Stimulated activated effector memory CD8-positive, alpha-beta T cell treated with anti-CD3 and anti-CD28 coated beads, Interleukin-12 subunit alpha, Interleukin-12 subunit beta, amount 100 ng/mL, for 72 hours (primary cell): ENCODE measurements at regions not wholly inside any gene's neighbourhood (a gene's known extent, or its start where the extent isn't known, plus 50 kb on each side); places are given as distances from the start of the nearest gene placed in this dataset.

ENCODE experiments used
- ATAC-seq: fragments of 150-1000 bp; cut with Tn5 transposase; 2 replicates; pipeline ENCODE4 v1.10.0; 2021
- DNase-seq, 2 donors: peaks; one replicate each; pipeline ENCODE4 v3.0.0; 2021 to 2022; ENCODE audit warnings: low spot score in 2 of 2
- H3K27ac Mint-ChIP-seq: one replicate; pipeline ENCODE4 v1.8.0; 2022; ENCODE audit warnings: mild to moderate bottlenecking, mixed read lengths
- H3K36me3 Mint-ChIP-seq: one replicate; pipeline ENCODE4 v1.8.0; 2022; ENCODE audit warnings: mild to moderate bottlenecking, mixed read lengths
- H3K4me1 Mint-ChIP-seq: one replicate; pipeline ENCODE4 v1.8.0; 2022; ENCODE audit warnings: mixed read lengths
- H3K4me3 Mint-ChIP-seq: one replicate; pipeline ENCODE4 v1.8.0; 2022; ENCODE audit warnings: mild to moderate bottlenecking, mixed read lengths
- H3K9me3 Mint-ChIP-seq: one replicate; pipeline ENCODE4 v1.8.0; 2022; ENCODE audit warnings: mixed read lengths

DNA sequence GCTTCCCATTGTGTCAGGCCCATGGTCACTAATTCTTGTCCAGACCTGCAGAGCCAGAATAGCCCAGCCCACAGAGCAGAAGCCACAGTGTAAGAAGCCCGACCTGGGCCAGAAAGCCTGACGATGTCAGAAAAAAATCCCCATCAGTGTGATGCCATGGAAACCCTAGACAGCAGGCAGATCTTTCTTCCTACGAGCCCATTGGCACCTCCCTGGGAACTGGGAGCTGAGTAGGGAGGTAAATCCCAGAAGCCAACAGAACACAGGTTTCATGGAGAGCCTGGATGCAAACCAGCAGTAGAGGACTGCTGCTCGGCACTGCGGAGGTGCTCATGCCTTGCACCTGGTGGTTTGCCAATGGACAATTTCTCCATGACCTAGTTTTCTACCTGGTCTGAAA is 82.2 kb upstream of the SLC22A16 start:
- peaks cover 37% of the 10 kb centered on the region for H3K4me1 Mint-ChIP-seq
- ATAC-seq (no peak), DNase-seq (no peak)
- no peaks in the 10 kb centered on the region for H3K36me3 Mint-ChIP-seq
- H3K9me3 Mint-ChIP-seq: no peaks in the 10 kb centered on the region
- no peak overlapping the region for H3K4me3 Mint-ChIP-seq
- no peak overlapping the region for H3K27ac Mint-ChIP-seq

DNA sequence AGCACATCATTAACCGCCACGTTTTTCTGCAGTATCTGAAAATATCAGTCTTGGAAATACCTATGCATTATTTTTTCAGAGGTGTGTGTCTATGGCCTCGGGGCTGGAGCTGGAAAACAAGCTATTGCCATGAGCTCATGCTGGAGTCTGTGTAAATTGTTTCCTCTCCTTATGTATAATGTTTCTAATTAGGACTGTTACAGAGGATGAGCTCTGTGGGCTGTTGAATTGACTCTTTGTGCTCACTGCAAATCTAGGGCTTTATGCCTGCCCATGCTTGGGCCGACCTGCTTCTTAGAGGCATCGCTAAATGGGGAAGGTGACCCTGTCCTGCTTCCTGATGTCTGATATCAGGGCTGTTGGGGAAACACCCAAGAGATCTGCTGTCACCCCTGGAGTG is 80.8 kb upstream of the SLC22A16 start:
- peaks cover 2% of the 10 kb centered on the region for H3K9me3 Mint-ChIP-seq
- ATAC-seq (no peak), DNase-seq (no peak)
- H3K4me3 Mint-ChIP-seq: no peak overlapping the region
- no peaks in the 10 kb centered on the region for H3K36me3 Mint-ChIP-seq
- H3K4me1 Mint-ChIP-seq: peaks cover 32% of the 10 kb centered on the region
- no peak overlapping the region for H3K27ac Mint-ChIP-seq

DNA sequence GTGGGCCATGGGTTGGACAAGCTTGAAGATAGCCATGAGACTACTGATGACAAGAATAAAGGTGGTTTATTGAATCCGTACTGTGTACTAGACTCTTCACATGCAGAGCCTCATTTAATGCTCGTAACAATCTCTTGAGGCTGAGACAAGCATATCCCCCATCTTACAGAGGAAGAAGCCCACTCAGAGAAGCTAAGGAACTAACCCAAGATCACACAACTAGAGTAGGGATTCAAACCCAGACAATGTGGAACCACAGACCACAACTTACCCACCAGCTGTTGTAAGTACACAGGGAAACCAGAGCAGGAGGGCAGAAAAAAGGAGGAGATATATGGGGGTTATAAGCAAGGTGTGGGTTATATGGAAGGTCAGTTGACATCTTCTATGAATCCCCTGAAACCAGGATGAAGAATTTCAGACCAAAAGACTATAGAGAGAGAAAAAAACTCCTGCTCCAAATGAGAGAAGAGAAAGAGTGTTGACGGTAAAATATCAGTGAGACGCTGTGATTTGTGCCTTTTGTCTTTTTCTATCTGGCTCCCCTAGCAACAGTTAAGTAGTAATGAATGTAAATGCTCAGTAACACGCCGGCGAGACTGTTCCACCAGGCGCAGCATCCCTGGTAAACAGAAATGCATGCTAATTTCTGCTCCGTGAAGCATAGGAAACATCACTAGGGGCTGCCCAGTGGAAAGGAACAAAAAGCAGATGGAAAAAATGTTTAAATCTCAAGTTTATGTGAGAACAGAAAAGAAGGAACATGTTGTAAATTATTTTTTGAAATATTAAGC is 80.1 kb upstream of the SLC22A16 start:
- Mint-ChIP-seq H3K9me3 (peaks cover 3% of the 10 kb centered on the region), H3K4me3 (no peak overlapping the region), H3K27ac (no peak overlapping the region), H3K4me1 (peaks cover 26% of the 10 kb centered on the region), H3K36me3 (peaks cover 2% of the 10 kb centered on the region)
- no peak for DNase-seq
- ATAC-seq: no peak

DNA sequence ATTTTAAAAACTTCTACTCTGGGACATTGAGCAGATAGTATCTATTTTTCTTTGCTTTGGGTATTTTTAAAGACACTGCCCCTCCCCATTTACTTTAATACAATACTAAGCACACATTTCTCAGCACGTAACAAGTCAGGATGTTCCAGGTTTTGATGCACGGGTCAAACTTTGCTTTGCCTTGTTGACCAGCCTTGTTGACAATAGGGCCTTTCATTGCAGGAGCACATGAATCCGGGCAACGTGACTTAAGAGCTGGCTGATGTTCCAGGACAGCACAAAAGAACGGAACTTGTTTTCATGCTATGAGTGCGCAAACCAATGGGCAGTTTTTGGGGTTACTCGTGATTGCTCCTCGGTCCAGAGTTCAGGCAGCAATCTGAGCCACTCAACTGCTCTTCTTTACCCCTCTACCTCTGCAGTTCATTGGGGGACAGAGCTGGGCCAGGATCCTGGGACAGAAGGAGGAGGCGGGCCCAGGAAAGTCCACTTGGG is 78.6 kb upstream of the SLC22A16 start:
- no peak for DNase-seq
- peaks cover 11% of the 10 kb centered on the region for H3K4me1 Mint-ChIP-seq
- peaks cover 5% of the 10 kb centered on the region for H3K36me3 Mint-ChIP-seq
- peaks cover 3% of the 10 kb centered on the region for H3K9me3 Mint-ChIP-seq
- no peak overlapping the region for H3K27ac Mint-ChIP-seq
- ATAC-seq: no peak
- no peak overlapping the region for H3K4me3 Mint-ChIP-seq

DNA sequence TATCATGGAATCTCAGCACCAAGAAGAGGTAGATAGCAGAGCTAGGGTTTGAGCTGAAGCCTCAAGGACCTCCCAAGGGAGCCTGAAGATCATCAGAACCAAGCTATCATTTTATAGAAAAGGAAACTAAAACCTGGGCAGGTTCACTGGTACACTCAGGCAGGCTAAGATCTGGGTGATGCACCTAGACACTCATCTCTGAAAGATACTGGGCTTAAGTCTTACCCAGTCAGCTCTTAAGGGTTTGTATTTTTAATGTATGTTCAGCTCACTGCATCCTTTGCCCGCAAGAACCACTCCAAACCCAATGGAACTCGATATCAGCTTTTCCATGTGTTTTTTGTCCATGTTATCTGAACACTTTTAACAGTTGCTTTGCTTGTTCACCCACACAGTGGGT is 78.0 kb upstream of the SLC22A16 start:
- no peak for ATAC-seq
- H3K27ac Mint-ChIP-seq: no peak overlapping the region

DNA sequence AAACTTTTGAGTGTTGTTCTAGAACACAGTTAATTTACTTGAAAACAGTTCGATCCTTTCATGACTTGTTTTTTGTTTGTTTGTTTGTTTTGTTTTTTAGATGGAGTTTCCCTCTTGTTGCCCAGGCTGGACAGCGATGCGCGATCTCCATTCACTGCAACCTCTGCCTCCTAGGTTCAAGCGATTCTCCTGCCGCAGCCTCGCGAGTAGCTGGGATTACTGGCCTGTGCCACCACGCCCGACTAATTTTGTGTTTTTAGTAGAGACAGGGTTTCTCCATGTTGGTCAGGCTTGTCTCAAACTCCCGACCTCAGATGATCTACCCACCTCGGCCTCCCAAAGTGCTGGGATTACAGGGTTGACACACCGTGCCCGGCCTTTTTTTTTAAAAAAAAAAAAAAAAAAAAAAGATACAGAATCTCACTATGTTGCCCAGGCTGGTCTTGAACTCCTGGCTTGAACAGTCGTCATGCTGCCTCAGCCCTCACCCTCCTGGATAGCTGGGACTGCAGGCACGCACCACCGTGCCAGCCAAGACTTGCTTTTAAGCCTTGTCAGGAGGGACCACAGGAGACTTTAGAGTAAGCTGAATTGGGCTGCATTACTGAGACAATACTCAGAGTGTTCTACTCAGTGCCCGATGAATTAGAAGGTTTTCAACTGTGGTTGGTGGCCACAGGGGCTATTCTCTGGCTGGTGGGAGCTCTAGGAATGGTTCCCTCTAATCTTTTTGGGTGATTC is 76.7 kb upstream of the SLC22A16 start:
- H3K9me3 Mint-ChIP-seq: peaks cover 3% of the 10 kb centered on the region

More for the DNA sequence above, 78.0 kb upstream of the SLC22A16 start:
- H3K4me1 Mint-ChIP-seq: peaks cover 10% of the 10 kb centered on the region
- peaks cover 5% of the 10 kb centered on the region for H3K36me3 Mint-ChIP-seq
- peaks cover 3% of the 10 kb centered on the region for H3K9me3 Mint-ChIP-seq
- DNase-seq: no peak
- H3K4me3 Mint-ChIP-seq: no peak overlapping the region

DNA sequence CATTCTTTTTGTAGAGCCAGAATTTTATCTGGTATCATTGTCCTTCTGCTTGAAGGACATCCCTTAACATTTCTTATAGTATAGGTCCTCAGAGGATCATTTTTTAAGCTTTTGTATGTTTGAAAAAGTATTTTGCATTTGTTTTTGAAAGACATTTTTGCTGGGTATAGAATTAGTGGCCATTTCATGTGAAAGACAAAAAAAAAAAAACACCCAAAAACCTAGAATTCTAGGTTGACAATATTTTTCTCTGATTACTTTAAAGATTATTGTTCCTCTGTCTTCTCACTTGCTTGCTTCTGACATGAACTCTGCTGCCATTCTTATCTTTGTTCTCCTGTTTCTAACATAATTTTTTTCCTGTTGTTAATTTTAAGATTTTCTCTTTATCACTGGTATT is 75.7 kb upstream of the SLC22A16 start:
- Mint-ChIP-seq H3K4me1 (peaks cover 6% of the 10 kb centered on the region), H3K27ac (no peak overlapping the region), H3K36me3 (peaks cover 5% of the 10 kb centered on the region), H3K9me3 (peaks cover 3% of the 10 kb centered on the region), H3K4me3 (no peak overlapping the region)
- no peak for DNase-seq
- ATAC-seq: no peak

More for the DNA sequence above, 76.7 kb upstream of the SLC22A16 start:
- Mint-ChIP-seq H3K4me3 (no peak overlapping the region), H3K27ac (no peak overlapping the region), H3K36me3 (peaks cover 5% of the 10 kb centered on the region), H3K4me1 (peaks cover 6% of the 10 kb centered on the region)
- DNase-seq (no peak), ATAC-seq (no peak)

DNA sequence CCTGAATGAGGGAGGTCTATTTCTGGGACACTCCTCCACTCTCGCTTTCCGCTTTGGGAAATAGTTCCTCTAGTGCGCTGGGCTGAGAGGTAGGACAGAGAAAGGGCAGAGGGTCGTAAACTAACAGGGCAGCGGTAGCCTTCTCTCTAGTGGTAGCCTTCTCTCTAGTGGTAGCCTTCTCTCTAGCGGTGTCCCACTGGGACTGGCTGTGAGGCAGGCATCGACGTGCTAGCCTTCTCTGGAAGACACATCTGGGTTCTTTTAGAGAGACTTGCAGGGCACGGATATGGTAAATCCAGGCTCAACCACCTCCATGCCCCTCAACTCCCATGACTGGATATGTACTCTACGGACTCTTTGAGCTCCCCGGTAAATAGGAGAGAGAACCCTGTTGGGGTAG is 74.7 kb upstream of the SLC22A16 start:
- no peak for DNase-seq
- ATAC-seq: no peak
- H3K4me3 Mint-ChIP-seq: no peak overlapping the region
- no peak overlapping the region for H3K27ac Mint-ChIP-seq
- peaks cover 6% of the 10 kb centered on the region for H3K4me1 Mint-ChIP-seq
- H3K9me3 Mint-ChIP-seq: peaks cover 3% of the 10 kb centered on the region
- H3K36me3 Mint-ChIP-seq: peaks cover 5% of the 10 kb centered on the region

DNA sequence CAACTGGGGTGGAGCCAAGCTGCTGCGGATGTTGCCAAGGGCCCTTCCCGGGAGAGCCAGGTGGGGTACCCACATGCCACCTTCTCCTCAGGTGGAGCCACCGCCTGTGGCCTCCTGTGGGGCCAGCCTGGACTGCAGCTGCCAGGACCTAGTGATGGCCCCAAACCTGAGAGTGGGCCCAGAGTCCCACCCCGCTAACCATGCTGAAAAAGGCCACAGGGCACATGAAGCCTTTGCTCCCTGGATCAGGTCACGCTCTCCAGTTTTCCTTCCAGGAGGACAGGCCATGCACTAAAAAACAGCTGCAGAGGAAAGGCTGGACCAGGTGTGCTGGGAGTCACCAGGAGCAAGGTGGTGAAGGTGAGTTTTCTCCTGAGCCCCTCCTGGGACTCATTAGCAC is 73.9 kb upstream of the SLC22A16 start:
- no peak for ATAC-seq
- H3K36me3 Mint-ChIP-seq: peaks cover 5% of the 10 kb centered on the region
- H3K4me3 Mint-ChIP-seq: no peak overlapping the region
- H3K9me3 Mint-ChIP-seq: peaks cover 4% of the 10 kb centered on the region
- DNase-seq: no peak
- no peak overlapping the region for H3K27ac Mint-ChIP-seq
- peaks cover 7% of the 10 kb centered on the region for H3K4me1 Mint-ChIP-seq

DNA sequence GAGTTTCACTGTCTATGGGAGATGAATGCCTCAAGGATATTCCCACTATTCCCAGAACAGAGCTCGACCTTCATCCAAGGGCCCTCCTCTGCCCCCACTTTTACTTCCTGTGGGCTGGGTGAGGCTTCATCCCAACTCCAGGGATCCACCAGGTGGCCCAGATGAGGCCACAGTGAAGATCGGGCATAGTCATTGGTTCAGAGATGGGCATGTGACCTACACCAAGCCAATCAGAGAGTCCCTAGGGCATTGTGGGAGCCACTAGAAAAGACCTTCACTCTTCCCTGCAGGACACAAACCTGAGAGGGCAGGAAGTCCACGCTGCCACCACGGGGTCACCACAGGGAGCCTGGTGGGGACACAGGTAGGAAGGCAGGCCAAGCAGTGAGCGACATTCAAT is 72.9 kb upstream of the SLC22A16 start:
- ATAC-seq (no peak), DNase-seq (no peak)
- H3K27ac Mint-ChIP-seq: no peak overlapping the region
- peaks cover 5% of the 10 kb centered on the region for H3K36me3 Mint-ChIP-seq
- H3K4me3 Mint-ChIP-seq: no peak overlapping the region
- H3K9me3 Mint-ChIP-seq: peaks cover 7% of the 10 kb centered on the region
- peaks cover 12% of the 10 kb centered on the region for H3K4me1 Mint-ChIP-seq

DNA sequence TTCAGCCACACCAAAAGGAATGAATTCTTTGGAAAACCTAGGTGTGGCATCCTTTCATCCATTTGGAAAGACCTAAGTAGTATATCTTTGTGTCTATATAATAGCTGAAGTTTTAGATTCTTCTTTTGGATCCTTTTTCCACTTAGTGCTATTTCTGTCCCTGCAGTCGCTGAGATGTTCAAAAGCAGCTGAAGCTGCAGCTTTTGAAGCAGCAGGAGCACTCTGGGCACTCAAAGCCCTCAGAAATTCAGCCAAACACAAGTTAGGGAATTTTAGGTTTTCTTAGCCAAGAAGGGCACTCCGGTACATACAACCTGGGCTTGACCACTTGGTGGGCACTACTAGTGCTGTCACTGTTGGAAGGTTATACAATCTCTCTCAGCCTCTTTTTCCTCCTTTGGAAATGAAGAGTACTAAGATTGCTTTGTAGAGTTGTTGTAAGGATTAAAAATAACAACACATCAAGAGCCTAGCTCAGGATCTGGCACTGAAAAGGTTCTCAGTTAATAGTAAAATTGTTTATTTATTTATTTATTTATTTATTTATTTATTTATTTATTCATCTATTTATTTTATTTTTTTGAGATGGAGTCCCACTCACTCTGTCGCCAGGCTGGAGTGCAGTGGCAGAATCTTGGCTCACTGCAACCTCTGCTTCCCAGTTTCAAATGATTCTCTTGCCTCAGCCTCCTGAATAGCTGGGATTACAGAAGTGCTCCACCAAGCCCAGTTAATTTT is 71.9 kb upstream of the SLC22A16 start:
- Mint-ChIP-seq H3K4me1 (peaks cover 22% of the 10 kb centered on the region), H3K36me3 (peaks cover 5% of the 10 kb centered on the region), H3K9me3 (peaks cover 7% of the 10 kb centered on the region), H3K27ac (no peak overlapping the region), H3K4me3 (no peak overlapping the region)
- no peak for ATAC-seq
- DNase-seq: no peak

DNA sequence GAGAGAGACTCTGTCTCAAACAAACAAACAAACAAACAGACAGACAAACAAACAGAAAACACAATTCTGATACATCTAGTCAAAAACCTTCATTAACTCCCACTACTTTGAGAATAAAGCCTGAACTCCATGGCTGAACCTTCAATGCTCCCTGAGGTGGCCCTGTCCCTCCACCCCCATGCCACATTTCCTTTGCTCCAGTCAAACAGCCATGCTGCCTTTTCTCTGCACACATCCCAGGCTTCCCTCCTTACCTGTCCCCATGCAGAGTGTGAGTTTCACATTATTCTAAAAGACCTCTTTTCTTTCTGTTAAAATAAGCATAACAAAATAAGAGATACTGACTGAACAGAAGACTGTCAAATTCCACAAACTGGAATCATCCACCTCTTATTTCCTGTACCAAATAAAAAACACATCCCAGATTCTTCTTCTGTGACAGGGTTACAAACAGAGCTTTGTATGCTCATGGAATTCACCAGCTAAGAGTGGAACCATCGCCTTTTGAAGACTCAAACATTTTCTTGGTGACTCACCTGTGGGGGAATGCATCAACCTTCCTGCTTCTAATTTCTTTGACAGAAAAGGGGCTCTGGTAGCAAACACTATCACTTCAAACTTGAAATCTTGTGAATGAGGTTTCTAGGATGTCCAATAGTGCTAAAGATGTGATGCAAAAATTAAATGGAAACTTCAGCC is 71.0 kb upstream of the SLC22A16 start:
- Mint-ChIP-seq H3K4me1 (peaks cover 24% of the 10 kb centered on the region), H3K9me3 (peaks cover 7% of the 10 kb centered on the region), H3K4me3 (no peak overlapping the region), H3K36me3 (peaks cover 5% of the 10 kb centered on the region), H3K27ac (no peak overlapping the region)
- ATAC-seq (no peak), DNase-seq (no peak)

DNA sequence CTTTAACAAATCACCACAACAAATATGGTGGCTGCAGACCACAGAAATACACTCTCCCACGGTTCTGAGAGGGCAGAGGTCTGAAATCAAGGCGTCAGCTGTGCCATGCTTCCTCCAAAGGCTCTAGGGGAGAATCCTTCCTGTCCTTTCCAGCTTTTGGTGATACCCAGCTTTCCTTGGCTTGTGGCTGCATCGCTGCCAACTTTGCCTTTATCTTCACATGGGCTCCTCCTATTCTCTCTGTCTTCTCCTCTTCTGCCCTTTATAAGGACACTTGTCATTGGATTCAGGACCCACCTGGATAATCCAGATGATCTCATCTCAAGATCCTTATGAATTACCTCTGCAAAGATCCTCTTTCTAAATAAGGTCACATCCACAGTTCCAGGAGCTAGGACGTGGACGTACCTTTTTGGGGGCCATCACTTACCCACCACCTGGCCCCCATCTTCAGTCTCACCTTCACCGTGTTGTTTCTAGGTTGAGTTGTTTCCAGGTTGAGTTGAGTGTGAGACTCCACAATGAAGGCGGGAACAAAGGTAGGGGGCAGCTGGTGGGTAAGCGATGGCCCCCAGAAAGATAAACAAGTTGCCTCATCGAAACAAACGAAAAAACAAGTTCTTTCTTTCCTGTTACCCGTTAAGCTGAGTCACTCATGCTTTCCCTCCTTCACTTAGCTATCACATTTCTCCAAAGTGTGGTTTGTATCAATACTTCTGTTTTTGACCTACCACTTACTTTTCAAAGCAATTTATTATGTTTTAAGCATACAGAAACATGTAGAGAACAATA is 68.9 kb upstream of the SLC22A16 start:
- H3K9me3 Mint-ChIP-seq: peaks cover 4% of the 10 kb centered on the region
- H3K4me1 Mint-ChIP-seq: peaks cover 24% of the 10 kb centered on the region
- H3K36me3 Mint-ChIP-seq: no peaks in the 10 kb centered on the region
- peak overlapping the region; percentile 60 for H3K4me3 Mint-ChIP-seq
- peak overlapping the region; percentile 52 for H3K27ac Mint-ChIP-seq
- no peak for ATAC-seq
- no peak for DNase-seq

DNA sequence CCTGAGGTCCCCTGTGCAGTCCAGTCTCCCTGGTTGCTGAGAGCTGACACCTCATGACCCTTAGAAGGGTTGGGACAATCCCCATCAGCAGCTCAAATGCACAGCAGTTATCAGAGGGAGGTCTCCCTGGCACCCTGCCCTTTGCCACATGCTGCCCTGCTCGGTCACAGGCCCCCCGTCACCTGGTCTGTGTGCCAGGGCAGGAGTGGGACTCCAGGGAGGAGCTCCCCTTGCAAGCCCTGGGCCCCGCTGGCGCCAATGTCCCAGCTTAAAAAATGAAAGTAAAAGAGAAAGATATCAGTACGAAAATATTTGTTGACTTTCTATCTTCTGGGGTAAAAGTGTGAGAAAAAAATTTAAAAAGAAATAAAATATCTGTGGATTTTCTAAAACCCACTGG is 68.1 kb upstream of the SLC22A16 start:
- ATAC-seq: peak; percentile 36

More for the DNA sequence above, 68.1 kb upstream of the SLC22A16 start:
- H3K4me3 Mint-ChIP-seq: peak overlapping the region; percentile 60
- DNase-seq: no peak
- no peaks in the 10 kb centered on the region for H3K36me3 Mint-ChIP-seq
- peaks cover 4% of the 10 kb centered on the region for H3K9me3 Mint-ChIP-seq
- H3K4me1 Mint-ChIP-seq: peaks cover 24% of the 10 kb centered on the region
- H3K27ac Mint-ChIP-seq: peak overlapping the region; percentile 52
